ENCODE measurements at regions not wholly inside any gene's neighbourhood (a gene's known extent, or its start where the extent isn't known, plus 50 kb on each side); places are given as distances from the start of the nearest gene placed in this dataset.

GRCh38 chr6:120278689-120279396 lies 929.3 kb upstream of the MAN1A1 start:
- TF ChIP-seq TAF1 (IDR thresholded peaks at IDR 0.05; ENCODE audit: borderline replicate concordance, low read depth, low read length) (no peak), POLR2A (IDR thresholded peaks at IDR 0.05; ENCODE audit: low read depth, low read length) (no peak)
